ENCODE measurements at regions not wholly inside any gene's neighbourhood (a gene's known extent, or its start where the extent isn't known, plus 50 kb on each side); places are given as distances from the start of the nearest gene placed in this dataset.

- no peak for DNase-seq (ENCODE audit: low spot score)
Observed at GRCh38 chr9:36764364-36765076, 191.8 kb downstream of the MELK start.

- no peak for DNase-seq (ENCODE audit: low spot score)
Observed at GRCh38 chr9:36765077-36765390, 192.3 kb downstream of the MELK start.

- peak; percentile 62 for DNase-seq (ENCODE audit: low spot score)
Observed at GRCh38 chr9:36765468-36766341, 193.0 kb downstream of the MELK start.

GRCh38 chr9:36768677-36769076 is 196.0 kb downstream of the MELK start:
- DNase-seq (ENCODE audit: low spot score) = no peak

- DNase-seq (ENCODE audit: low spot score) = no peak
Observed at GRCh38 chr9:36770025-36770424, 197.3 kb downstream of the MELK start.

- DNase-seq (ENCODE audit: low spot score) = peak; percentile 34
Observed at GRCh38 chr9:36772449-36773403, 200.0 kb downstream of the MELK start.

- DNase-seq (ENCODE audit: low spot score) = no peak
Observed at GRCh38 chr9:36778682-36779081, 206.0 kb downstream of the MELK start.

GRCh38 chr9:36779582-36779981 is 206.9 kb downstream of the MELK start:
- no peak for DNase-seq (ENCODE audit: low spot score)

- DNase-seq (ENCODE audit: low spot score) = no peak
Observed at GRCh38 chr9:36780186-36780585, 207.5 kb downstream of the MELK start.

- DNase-seq (ENCODE audit: low spot score) = peak; percentile 78
Observed at GRCh38 chr9:36781533-36781932, 208.8 kb downstream of the MELK start.

Data from kidney tubule cell (primary cell).